B cell (primary cell): ENCODE measurements at regions not wholly inside any gene's neighbourhood (a gene's known extent, or its start where the extent isn't known, plus 50 kb on each side); places are given as distances from the start of the nearest gene placed in this dataset.

Experiments used
- EZH2 ChIP-seq: IDR thresholded peaks from 2 replicates; pipeline ENCODE4 v1.6.1; 2012; ENCODE audit warnings: borderline replicate concordance, low read depth, mild to moderate bottlenecking, moderate library complexity, low read length; ENCODE audit not compliant: insufficient read depth, poor library complexity, severe bottlenecking
- TF ChIP-seq, protein P1 (sequence below): fragments of 200-600 bp; IDR thresholded peaks from one replicate; pipeline ENCODE4 v1.8.0; 2022; ENCODE audit warnings: antibody characterized with exemption, mild to moderate bottlenecking

DNA sequence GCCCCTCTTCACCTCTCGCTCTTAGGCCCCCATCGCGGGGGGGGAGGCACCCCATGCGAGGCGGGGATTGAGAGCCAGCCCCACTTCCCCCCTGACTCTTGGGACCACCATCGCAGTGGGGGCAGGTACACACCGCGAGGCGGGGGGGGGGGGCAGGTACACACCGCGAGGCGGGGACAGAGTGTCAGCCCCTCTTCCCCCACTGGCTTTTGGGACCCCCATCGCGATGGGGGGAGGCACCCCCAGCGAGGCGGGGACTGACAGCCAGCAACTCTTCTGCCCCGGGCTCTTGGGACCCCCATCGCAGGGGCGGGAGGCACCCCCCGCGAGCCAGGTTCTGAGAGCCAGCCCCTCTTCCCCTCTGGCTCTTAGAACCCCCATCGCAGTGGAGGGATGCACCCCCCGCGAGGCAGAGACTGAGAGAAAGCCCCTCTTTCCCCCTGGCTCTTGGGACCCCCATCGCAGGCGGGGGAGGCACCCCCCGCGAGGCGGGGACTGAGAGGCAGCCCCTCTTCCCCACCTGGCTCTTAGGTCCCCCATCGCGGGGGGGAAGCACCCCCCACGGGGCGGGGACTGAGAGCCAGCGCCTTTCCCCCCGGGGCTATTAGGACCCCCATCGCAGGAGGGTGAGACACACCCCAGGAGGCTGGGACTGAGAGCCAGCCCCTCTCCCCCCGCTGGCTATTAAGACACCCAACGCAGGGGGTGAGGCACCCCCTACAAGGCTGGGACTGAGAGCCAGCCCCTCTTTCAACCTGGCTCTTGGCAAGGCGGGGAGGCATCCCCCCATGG, 196.5 kb upstream of the PZP start:
- TF ChIP-seq, protein P1, sequence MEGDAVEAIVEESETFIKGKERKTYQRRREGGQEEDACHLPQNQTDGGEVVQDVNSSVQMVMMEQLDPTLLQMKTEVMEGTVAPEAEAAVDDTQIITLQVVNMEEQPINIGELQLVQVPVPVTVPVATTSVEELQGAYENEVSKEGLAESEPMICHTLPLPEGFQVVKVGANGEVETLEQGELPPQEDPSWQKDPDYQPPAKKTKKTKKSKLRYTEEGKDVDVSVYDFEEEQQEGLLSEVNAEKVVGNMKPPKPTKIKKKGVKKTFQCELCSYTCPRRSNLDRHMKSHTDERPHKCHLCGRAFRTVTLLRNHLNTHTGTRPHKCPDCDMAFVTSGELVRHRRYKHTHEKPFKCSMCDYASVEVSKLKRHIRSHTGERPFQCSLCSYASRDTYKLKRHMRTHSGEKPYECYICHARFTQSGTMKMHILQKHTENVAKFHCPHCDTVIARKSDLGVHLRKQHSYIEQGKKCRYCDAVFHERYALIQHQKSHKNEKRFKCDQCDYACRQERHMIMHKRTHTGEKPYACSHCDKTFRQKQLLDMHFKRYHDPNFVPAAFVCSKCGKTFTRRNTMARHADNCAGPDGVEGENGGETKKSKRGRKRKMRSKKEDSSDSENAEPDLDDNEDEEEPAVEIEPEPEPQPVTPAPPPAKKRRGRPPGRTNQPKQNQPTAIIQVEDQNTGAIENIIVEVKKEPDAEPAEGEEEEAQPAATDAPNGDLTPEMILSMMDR: no peak
- TF ChIP-seq EZH2: no peak
